GM10266 (cell line): ENCODE measurements at regions not wholly inside any gene's neighbourhood (a gene's known extent, or its start where the extent isn't known, plus 50 kb on each side); places are given as distances from the start of the nearest gene placed in this dataset.

ENCODE experiments used
- DNase-seq: peaks from one replicate; pipeline ENCODE4 v3.0.0; 2012; ENCODE audit errors: extremely low spot score
- TF ChIP-seq, protein P1 (sequence below): IDR thresholded peaks from 2 replicates; pipeline ENCODE4 v1.5.1; 2012; ENCODE audit warnings: mild to moderate bottlenecking, low read depth; ENCODE audit not compliant: control insufficient read depth, insufficient read depth; ENCODE audit errors: missing control alignments

DNA sequence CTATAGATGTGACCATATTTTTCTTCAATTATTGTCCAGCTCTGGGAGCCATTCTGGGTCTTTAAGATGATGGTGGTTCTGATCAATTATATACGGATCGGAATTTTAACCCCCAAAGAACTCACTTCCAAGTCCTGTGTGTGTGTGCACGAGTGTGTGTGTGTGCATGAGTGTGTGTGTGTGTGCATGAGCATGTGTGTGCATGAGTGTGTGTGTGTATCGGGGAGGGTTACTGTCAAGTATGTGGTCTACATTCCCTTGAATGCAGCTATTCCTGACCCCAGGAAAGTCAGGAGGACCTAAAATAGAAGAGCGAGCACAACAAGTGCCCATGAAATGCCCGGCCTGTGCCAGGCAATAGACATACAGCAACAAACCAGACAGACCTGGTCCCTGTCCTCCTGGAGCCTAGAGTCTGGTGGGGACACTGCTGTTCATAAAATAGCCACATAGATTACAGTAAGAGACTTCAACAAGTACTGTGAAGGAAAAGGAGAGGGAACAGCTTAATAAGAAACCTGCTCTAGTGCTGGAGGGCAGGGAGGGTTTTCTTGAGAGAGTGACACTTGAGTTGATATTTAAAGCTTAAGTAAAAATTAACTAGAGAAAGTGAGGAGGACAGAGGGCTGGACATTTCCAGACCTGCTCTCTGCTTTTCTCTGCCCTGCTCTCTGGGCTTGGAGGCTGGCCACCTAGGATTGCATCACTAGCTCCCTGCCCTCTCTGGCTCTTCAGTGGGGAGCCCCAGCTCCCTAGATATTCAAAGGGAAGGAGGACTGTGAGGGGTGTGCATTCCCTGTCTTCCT, 66.1 kb upstream of the SPON1 start:
- TF ChIP-seq, protein P1, sequence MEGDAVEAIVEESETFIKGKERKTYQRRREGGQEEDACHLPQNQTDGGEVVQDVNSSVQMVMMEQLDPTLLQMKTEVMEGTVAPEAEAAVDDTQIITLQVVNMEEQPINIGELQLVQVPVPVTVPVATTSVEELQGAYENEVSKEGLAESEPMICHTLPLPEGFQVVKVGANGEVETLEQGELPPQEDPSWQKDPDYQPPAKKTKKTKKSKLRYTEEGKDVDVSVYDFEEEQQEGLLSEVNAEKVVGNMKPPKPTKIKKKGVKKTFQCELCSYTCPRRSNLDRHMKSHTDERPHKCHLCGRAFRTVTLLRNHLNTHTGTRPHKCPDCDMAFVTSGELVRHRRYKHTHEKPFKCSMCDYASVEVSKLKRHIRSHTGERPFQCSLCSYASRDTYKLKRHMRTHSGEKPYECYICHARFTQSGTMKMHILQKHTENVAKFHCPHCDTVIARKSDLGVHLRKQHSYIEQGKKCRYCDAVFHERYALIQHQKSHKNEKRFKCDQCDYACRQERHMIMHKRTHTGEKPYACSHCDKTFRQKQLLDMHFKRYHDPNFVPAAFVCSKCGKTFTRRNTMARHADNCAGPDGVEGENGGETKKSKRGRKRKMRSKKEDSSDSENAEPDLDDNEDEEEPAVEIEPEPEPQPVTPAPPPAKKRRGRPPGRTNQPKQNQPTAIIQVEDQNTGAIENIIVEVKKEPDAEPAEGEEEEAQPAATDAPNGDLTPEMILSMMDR: no peak
- DNase-seq: no peak

DNA sequence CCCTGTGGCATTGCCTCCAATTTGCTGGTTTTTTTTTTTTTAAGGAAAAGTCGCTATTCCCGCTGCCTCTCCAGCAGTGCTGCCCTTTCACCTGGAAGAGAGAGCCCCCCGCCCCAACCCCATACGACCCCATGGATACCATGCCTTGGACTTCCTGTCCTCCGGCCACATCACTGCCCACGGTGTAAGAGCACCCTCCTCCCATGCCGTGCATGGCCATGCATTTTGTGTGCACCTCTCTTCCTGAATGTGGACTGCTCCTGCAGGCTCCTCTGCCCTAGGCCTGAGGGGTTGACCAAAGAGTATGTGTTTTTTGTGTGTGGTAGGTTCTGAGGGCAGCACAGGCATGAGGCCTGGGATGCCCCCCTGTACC, 65.6 kb upstream of the SPON1 start:
- DNase-seq: no peak
- TF ChIP-seq, protein P1: no peak

DNA sequence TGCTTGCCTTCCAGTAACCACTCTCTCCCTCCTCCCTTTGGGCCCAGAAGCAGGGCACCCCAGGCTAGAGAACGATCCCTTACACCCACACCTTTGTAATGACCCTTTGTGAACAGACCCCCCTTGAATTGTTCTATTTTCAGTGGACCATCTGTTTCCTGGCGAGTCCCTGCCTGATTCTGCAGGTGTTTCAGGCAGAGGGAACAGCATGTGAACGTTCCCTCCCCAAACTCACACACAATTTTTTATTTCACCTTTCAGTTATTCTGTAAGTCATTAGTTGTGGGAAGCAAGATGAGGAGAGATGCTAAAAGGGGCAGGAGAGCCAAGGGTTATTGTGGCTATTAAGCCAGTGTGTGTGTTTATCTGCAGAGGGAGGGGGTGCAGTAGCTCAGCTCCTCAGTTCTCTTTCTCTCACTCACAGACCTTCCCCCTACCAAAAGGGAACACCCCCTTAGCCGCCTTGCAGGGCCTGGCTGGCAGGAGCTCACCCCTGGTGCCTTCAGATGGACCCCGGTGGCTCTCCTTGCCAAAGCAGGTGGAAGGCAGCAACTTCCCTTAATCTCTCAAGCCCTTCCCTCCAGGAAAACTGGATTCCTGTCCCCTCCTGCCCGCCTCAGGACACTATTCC, 64.8 kb upstream of the SPON1 start:
- TF ChIP-seq, protein P1: no peak
- DNase-seq: no peak

DNA sequence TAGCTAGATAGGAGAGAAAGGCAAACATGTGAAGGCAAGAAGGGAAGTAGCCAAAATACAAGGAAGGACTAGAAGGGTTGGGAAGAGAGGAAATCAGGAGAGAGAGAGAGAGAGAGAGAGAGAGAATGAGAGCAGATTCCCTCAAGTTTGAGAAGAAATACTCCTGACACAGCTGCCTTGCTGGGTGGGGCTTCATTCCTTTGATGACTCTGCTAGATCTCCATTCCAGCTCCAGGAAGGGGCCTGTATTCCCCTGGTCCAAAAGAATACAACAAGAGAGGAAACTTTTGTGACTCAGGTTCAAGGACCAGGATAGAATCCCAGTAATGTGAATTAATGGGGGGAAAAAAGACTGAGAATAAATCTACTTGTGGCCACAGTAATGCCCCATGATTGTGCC, 62.9 kb upstream of the SPON1 start:
- TF ChIP-seq, protein P1: no peak
- no peak for DNase-seq

DNA sequence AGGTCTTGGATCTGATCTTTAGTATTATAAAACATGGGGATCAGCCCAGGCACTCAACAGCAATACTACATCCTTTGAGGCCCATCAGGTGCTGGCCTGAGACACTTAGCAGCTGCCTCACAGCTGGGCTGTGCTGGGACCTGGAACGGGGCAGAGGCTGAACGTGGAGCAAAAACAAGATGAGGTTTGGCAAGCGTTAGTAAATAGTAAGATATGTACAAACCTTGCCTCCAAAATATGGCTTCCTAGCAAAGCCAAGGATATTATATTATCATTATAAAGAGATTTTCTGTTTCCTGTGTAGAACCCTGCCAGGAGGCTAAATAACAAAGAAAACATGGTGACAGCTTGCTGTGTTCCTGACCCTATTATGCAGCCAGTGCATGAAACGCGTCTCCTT, 60.0 kb upstream of the SPON1 start:
- TF ChIP-seq, protein P1: no peak
- DNase-seq: no peak

DNA sequence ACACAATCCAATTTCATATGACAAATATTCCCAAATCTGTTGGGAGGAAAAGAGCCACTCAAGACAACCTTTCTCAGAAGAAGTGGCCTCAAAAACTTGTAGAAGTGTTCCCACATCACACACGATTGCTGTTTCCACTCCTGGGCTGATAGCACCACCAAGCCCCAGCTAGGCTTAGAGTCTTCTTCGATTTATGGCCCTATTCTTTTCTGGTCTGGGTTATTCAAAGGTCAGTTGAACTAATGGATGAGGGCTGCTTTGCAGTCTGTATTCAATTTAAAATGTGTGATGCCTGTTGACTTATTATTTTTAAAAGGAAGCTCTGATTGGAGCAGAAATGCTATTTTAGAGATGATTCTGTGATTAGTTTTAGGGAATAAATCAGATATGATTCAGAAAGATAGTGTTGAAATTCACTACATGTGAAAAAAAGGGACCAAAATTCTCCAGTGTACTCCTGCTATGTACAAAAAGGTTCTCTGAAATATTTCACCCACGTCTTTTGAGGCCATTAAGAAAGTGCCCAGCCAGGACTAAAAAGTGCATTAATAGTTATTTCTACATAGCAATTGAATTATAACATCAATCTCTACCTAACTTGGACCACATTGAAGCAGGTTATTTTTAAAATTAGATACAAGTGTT, 57.3 kb upstream of the SPON1 start:
- no peak for DNase-seq
- TF ChIP-seq, protein P1: no peak

DNA sequence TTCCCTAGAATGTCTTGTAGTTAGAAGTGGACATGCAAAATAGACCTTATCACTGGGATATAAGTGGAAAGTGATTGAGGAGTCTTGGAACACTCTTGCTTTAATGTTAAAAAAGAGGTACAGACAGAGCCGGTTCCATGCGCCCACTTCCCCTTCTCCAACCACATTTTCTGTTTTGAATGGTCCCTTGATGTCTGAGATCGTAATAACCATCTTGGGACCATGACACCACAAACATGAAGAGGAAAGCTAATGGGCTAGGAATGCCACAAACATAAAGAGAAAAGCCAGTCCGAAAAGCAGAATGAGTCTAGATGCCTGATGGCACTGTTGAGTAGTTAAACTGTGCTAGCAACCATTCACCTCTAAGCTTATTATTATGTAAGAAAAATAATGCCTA, 54.8 kb upstream of the SPON1 start:
- no peak for DNase-seq
- TF ChIP-seq, protein P1: no peak
